ENCODE measurements at regions not wholly inside any gene's neighbourhood (a gene's known extent, or its start where the extent isn't known, plus 50 kb on each side); places are given as distances from the start of the nearest gene placed in this dataset.

- intact Hi-C loops (cut with micrococcal nuclease) (no loop called here), in situ Hi-C loops (cut with MboI) (no loop called here)
- H3K9me3 ChIP-seq (replicated peaks; ENCODE audit: control insufficient read depth, insufficient read depth, low read depth, low read length), result no peaks in the 10 kb centered on the region
- H3K4me1 ChIP-seq (replicated peaks in 1 of 2; ENCODE audit: control insufficient read depth in 2 of 2, insufficient read depth in 2 of 2, low read length in 2 of 2), result 0 out of 5 replicates have a peak, but pooled peaks cover 0 to 5% of the 10 kb centered on the region in 2 experiments
- H4K20me1 ChIP-seq (replicated peaks; ENCODE audit: control insufficient read depth, insufficient read depth, low read length), result no peaks in the 10 kb centered on the region
- H3K9ac ChIP-seq (ENCODE audit: insufficient read depth in 1 of 2, low read depth in 2 of 2, low read length in 2 of 2), result no peak overlapping the region
- POLR2A ChIA-PET, result interaction anchor here (0.6 kb wide), 1 partner anchor 114 kb away, joined by 3 read pairs; no protein-coding TSS in a partner anchor
- no peak overlapping the region for H3K4me2 ChIP-seq (ENCODE audit: insufficient read depth, low read length)
- CTCF ChIA-PET (ENCODE audit: low intra/inter-chr PET ratio), result no interaction called here
- no peaks in the 10 kb centered on the region for H3K36me3 ChIP-seq (ENCODE audit: control insufficient read depth, insufficient read depth, low read length)
- no peak overlapping the region for H3K27ac ChIP-seq (ENCODE audit: extremely low read depth, low read depth, low read length)
- no peaks in the 10 kb centered on the region for H3K9me1 ChIP-seq (ENCODE audit: control insufficient read depth, insufficient read depth, low read length)
- FAIRE-seq, result no peak
- H2AFZ ChIP-seq (ENCODE audit: low read depth, low read length), result no peak overlapping the region
- H3K4me3 ChIP-seq, result no peak overlapping the region
- no peaks in the 10 kb centered on the region for H3K79me2 ChIP-seq (ENCODE audit: control insufficient read depth, insufficient read depth, low read length)
- under 1% methylated on average over 39 of the region's 43 CpGs for WGBS (ENCODE audit: insufficient coverage, low coverage, missing lambda C conversion rate)
- ATAC-seq, result no peak
- BruUV-seq (replicated peaks), result no TSS peak
- peaks cover 0 to 13% of the 10 kb centered on the region in 2 experiments; a peak in 3 of 5 replicates for H3K27me3 ChIP-seq (ENCODE audit: control insufficient read depth in 2 of 2, insufficient read depth in 2 of 2, low read length in 2 of 2)
- no peak for DNase-seq (ENCODE audit: extremely low read depth in 1 of 4, low spot score in 3 of 4)
- TF ChIP-seq MEF2A (IDR thresholded peaks at IDR 0.05; ENCODE audit: control insufficient read depth, low read depth, low read length) (no peak), PCBP1 (IDR thresholded peaks at IDR 0.05; ENCODE audit: low read depth, low read length, poor library complexity, severe bottlenecking) (no peak), SETDB1 (IDR thresholded peaks at IDR 0.05; ENCODE audit: low read length) (no peak), ZNF785 (CRISPR knock-in tag; IDR thresholded peaks at IDR 0.05) (no peak), ZNF318 (IDR thresholded peaks at IDR 0.05; ENCODE audit: borderline replicate concordance in 1 of 2, low read depth in 1 of 2) (no peak), AFF4 (CRISPR knock-in tag; IDR thresholded peaks at IDR 0.05) (no peak), IRF2 (CRISPR knock-in tag; IDR thresholded peaks at IDR 0.05) (no peak), U2AF1 (optimal IDR thresholded peaks at IDR 0.05; ENCODE audit: low read depth, low read length) (no peak), FOXK1 (CRISPR knock-in tag; IDR thresholded peaks at IDR 0.05; ENCODE audit: borderline replicate concordance) (no peak)
Observed at GRCh38 chr9:109639674-109640579, 140.1 kb upstream of the PALM2AKAP2 start.
